ENCODE measurements at regions not wholly inside any gene's neighbourhood (a gene's known extent, or its start where the extent isn't known, plus 50 kb on each side); places are given as distances from the start of the nearest gene placed in this dataset.

DNA sequence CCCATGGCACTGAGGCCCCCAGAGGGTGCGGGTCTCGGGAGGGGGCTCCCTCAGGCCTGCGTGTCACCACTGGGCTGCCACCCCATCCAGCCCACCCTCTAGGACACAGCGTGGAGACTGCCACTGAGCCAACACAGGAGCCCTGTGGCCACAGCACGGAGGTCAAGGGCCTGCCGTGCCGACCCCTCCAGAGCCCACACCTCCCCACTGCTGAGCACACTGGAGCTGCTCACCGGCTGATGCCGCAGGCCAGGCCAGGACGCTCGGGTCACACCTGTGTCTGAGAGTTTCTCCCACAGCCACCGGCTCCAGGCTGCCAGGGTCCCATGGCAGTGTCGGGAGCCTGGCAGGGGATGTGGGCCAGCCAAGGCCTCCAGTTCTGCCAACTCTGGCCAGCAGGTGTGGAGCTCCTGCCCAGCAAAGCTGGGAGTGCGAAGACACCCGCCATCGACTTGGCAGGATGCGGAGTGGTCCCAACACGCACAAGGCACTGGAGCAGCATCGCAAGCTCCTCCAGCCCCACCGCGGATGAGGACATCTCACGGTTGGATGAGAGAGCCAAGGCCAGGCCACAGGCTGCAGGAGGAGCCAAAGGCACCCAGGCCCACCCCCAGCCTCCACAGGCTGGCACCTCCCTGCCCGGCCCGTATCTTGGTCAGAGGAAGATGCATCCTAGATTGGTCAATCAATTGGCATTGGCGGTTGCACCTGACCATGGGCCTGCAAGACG lies 187.1 kb downstream of the BRD1 start:
- Histone ChIP-seq H3K36me3 (no peaks in the 10 kb centered on the region), H3K27me3 (no peaks in the 10 kb centered on the region), H3K9me3 (no peaks in the 10 kb centered on the region), H3K27ac (no peak overlapping the region), H3K4me3 (no peak overlapping the region), H3K4me1 (ENCODE audit: insufficient read depth) (no peaks in the 10 kb centered on the region)
- TF ChIP-seq EP300 (IDR thresholded peaks at IDR 0.05) (no peak), POLR2A (IDR thresholded peaks at IDR 0.05) (no peak)
- TF ChIP-seq, protein P1, sequence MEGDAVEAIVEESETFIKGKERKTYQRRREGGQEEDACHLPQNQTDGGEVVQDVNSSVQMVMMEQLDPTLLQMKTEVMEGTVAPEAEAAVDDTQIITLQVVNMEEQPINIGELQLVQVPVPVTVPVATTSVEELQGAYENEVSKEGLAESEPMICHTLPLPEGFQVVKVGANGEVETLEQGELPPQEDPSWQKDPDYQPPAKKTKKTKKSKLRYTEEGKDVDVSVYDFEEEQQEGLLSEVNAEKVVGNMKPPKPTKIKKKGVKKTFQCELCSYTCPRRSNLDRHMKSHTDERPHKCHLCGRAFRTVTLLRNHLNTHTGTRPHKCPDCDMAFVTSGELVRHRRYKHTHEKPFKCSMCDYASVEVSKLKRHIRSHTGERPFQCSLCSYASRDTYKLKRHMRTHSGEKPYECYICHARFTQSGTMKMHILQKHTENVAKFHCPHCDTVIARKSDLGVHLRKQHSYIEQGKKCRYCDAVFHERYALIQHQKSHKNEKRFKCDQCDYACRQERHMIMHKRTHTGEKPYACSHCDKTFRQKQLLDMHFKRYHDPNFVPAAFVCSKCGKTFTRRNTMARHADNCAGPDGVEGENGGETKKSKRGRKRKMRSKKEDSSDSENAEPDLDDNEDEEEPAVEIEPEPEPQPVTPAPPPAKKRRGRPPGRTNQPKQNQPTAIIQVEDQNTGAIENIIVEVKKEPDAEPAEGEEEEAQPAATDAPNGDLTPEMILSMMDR (IDR thresholded peaks at IDR 0.05): no peak
- WGBS, 3 donors: 76 to 95% (median 81%) methylated on average over 17 to 26 of the region's 26 CpGs
- no peak for DNase-seq
- intact Hi-C loops (cut with DNase I): no loop called here

DNA sequence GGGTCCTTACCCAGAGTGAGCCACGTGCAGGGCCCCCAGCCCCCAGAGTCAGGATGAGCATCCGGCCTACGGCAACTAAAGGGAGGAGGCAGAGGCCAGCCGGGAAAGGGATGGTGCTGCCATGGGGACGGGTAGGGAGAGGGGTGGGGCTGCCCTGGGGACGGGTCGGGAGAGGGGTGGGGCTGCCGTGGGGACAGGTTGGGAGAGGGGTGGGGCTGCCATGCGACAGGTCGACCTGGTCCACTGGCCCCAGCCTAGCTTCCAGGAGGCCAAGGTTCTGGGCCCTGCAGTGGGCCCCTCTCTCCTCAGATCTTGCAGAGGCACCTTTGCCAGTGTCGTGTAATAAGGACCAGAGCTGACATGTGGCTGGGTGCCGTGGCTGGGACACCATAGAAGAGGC lies 187.7 kb downstream of the BRD1 start:
- no peak for TF ChIP-seq POLR2A (IDR thresholded peaks at IDR 0.05)
- TF ChIP-seq, protein P1 (IDR thresholded peaks at IDR 0.05): no peak
- TF ChIP-seq EP300 (IDR thresholded peaks at IDR 0.05): no peak
- whole genome bisulfite sequencing, 3 donors: 65 to 68% (median 67%) methylated on average over 9 to 12 of the region's 12 CpGs
- H3K4me3 ChIP-seq: no peak overlapping the region
- no peaks in the 10 kb centered on the region for H3K9me3 ChIP-seq
- DNase-seq: no peak
- intact Hi-C loops (cut with DNase I): no loop called here
- no peaks in the 10 kb centered on the region for H3K4me1 ChIP-seq (ENCODE audit: insufficient read depth)
- no peaks in the 10 kb centered on the region for H3K27me3 ChIP-seq
- H3K36me3 ChIP-seq: no peaks in the 10 kb centered on the region
- no peak overlapping the region for H3K27ac ChIP-seq

DNA sequence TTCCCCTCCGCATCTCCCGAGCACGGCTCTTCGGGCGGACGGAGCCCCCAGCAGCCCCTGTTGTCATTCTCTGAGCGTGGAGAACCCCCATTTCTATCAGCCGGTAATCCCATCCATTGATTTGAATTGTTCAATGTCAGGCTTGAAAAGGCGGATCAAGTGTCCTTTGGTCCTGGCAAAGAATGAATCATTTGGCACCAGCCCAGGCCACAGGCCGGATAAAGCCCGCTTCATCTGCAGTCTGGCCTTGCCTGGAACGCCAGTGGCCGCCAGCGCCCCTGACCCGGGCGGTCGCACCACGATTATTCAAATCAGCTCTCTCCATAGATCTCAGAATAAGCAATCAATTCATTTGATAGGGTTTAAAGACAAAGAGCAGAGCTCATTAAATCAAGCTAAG lies 188.9 kb downstream of the BRD1 start:
- H3K4me1 ChIP-seq (ENCODE audit: insufficient read depth): no peaks in the 10 kb centered on the region
- no peaks in the 10 kb centered on the region for H3K27me3 ChIP-seq
- no peak overlapping the region for H3K4me3 ChIP-seq
- no peak for DNase-seq
- intact Hi-C loops (cut with DNase I): no loop called here
- 47 to 74% (median 57%) methylated on average over 18 of the region's 18 CpGs for WGBS, 3 donors
- TF ChIP-seq, protein P1 (IDR thresholded peaks at IDR 0.05): no peak
- TF ChIP-seq POLR2A (IDR thresholded peaks at IDR 0.05): no peak
- no peak for TF ChIP-seq EP300 (IDR thresholded peaks at IDR 0.05)
- H3K27ac ChIP-seq: no peak overlapping the region
- no peaks in the 10 kb centered on the region for H3K36me3 ChIP-seq
- H3K9me3 ChIP-seq: no peaks in the 10 kb centered on the region

DNA sequence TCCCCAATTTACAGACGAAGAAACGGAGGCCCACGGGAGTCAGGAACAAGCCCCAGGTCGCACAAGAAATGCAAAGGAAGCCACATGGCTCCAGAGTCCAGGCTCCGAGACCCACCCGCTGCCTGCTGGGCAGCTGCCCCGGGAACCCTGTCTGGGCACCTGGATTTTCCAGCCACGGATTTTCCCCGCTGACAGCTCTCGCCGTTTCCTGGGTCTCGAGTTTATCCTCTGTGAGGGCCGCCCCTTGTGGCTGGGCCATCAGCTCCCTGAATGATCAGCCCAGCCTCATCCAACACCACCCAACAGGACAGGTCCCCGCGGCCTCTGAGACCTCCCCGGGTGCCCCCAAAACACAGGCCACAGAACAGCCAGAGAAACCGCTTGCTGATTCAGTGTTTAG lies 189.7 kb downstream of the BRD1 start:
- WGBS, 3 donors: 87 to 91% (median 90%) methylated on average over 17 of the region's 17 CpGs
- H3K36me3 ChIP-seq: no peaks in the 10 kb centered on the region

More for the DNA sequence above, 189.7 kb downstream of the BRD1 start:
- no peak overlapping the region for H3K4me3 ChIP-seq
- no peak for DNase-seq
- no peaks in the 10 kb centered on the region for H3K9me3 ChIP-seq
- no peak overlapping the region for H3K27ac ChIP-seq
- intact Hi-C loops (cut with DNase I): no loop called here
- no peak for TF ChIP-seq POLR2A (IDR thresholded peaks at IDR 0.05)
- TF ChIP-seq EP300 (IDR thresholded peaks at IDR 0.05): no peak
- TF ChIP-seq, protein P1 (IDR thresholded peaks at IDR 0.05): no peak
- H3K27me3 ChIP-seq: no peaks in the 10 kb centered on the region
- H3K4me1 ChIP-seq (ENCODE audit: insufficient read depth): no peaks in the 10 kb centered on the region
